HG03378 (cell line): ENCODE measurements at regions not wholly inside any gene's neighbourhood (a gene's known extent, or its start where the extent isn't known, plus 50 kb on each side); places are given as distances from the start of the nearest gene placed in this dataset.

Source experiments
- ATAC-seq: cut with Tn5 transposase; IDR thresholded peaks from one replicate; pipeline ENCODE4 v1.9.1; 2021; ENCODE audit warnings: mild to moderate bottlenecking, moderate library complexity; ENCODE audit not compliant: unreplicated experiment

DNA sequence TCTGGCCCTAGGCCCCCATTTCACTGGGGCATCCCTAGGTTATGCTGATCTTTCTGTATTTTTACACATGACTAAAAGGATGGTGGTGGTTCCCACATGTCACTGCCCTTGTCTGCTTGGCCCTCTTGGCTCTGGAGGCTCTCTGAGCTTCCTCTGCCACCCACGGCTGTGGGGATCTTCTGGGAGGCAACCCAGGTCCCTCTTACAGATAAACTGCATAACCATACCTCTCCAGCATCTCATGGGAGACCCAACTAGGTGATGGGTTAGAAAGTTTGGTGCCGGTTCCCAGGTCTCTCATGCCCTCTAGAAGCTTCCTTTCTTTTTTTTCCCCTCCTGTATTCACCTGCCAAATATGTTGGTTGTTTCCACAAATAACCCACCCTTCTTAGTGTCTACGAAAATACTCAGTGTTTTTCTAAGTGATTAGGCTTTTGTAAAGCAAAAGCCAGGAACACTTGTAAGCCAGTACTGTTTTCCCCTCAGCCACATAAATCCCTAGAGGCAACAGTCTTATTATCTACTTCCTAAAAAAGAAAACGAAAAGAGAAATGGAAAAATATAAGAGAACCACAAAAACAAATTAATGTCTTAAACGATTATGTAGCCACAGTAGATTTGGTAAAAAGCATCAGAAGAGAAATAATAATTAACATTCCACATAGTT is 71.7 kb upstream of the SMLR1 start:
- no peak for ATAC-seq

- no peak for ATAC-seq
These were observed 70.4 kb upstream of the SMLR1 start for GRCh38 chr6:130756824-130757223.

GRCh38 chr6:130758813-130759212 is 68.4 kb upstream of the SMLR1 start:
- no peak for ATAC-seq

GRCh38 chr6:130760006-130760405 is 67.2 kb upstream of the SMLR1 start:
- ATAC-seq = no peak

- no peak for ATAC-seq
These were observed 65.9 kb upstream of the SMLR1 start for GRCh38 chr6:130761286-130761685.

DNA sequence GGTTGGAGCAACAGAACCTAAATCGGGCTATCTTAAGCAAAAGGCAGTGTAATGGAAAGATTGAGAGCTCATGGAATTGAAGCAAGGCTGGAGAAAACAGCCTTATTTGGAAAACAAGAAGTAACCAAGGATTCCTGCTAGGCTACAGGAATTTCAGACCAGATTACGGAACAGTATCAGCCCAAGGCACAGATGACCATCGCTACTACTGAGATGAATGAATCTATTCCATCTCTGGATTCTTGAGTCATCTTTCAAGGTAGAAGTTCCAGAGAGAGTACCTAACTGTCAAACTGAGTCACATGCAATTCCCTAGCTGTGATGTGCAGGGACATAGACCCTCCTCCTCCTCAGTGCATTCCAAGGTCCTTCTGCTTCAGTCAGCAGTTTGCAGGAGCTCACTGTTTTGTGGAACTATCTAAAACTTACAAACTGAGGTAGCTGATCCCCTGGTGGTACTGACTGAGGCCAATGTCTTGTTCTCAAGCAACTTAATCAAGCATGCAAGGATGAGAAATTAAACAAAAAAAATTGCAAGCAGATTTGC is 62.0 kb upstream of the SMLR1 start:
- ATAC-seq = no peak

DNA sequence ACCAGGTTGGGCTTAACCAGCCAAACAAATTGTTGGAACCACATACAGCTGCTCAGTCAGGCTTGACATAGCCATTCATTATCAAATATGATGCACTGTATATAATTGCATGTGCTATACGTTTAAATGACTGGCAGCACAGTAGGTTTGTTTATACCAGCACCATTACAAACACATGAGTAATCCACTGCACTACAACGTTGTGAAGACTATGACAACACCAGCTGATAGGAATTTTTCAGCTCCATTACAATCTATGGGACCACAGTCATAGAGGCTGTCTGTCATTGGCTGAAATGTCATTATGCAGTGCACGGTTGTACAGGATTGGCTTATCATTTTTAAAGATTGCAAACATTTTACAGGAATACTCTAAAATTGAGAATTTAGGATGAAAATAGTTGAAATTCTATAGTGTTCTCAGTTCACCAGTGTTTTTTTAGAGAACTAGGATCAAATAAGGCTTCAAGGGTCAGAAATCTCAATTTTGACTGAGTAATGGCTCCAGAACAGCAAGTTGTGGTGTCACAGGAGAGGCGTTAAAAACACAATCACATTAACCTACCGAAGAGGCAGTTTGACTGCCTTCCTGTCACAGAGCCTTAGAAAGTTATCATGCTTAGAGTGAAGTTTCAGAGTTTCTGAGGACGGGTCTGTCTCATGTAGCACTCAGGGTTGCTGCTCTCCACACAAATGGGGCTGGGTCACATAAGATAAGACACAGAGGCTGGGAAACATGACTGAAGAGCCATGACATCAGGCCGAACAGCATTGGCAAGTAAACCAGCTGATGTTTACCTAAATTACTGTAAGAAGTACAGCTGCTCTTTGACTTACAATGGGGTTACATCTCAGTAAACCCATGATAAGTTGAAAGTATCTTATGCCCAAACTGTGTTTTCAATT is 60.7 kb upstream of the SMLR1 start:
- ATAC-seq = no peak

- ATAC-seq = no peak
These were observed 57.3 kb upstream of the SMLR1 start for GRCh38 chr6:130769861-130770260.

- ATAC-seq = no peak
These were observed 55.5 kb upstream of the SMLR1 start for GRCh38 chr6:130771741-130772140.

GRCh38 chr6:130773860-130774259 is 53.3 kb upstream of the SMLR1 start:
- no peak for ATAC-seq

- ATAC-seq = no peak
These were observed 51.7 kb upstream of the SMLR1 start for GRCh38 chr6:130775411-130776012.

DNA sequence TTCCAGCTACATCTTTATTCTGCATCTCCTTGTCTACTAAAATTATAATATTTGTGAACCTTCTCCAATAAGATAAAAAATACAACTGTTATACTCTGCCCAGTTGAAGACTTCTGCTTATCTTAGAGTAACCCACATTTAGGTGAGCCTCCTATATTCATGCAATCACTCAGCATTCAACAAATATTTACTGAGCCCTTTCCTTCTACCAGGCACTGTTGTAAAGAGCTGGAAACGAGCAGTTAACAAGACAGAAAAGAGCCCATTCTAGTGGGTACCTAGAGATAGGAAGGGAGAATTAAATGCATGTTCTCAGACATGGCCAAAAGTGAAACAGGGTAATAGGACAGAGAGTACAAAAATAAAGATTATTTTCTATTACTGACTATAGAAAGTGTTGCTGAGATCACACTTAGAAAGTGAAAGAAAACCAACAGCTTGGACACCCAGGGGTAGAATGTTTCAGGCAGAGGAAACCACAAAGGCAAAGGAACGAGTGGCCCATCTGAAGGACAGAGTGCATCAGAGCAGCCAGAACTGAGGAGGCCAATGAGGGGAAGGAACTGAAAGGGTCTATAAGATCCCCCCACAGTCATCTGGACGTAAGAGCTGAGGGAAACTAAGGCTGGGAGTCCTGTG is 50.8 kb upstream of the SMLR1 start:
- ATAC-seq = peak; percentile 96
